IMR-90 (cell line): ENCODE measurements at regions not wholly inside any gene's neighbourhood (a gene's known extent, or its start where the extent isn't known, plus 50 kb on each side); places are given as distances from the start of the nearest gene placed in this dataset.

Experiments used
- CEBPB ChIP-seq: IDR thresholded peaks from 2 replicates; pipeline ENCODE4 v1.6.1; 2012; ENCODE audit warnings: low read depth, low read length, improper control_type of control experiment
- CHD1 ChIP-seq: IDR thresholded peaks from 2 replicates; pipeline ENCODE4 v1.6.1; 2012; ENCODE audit warnings: low read depth, low read length, improper control_type of control experiment
- CTCF ChIP-seq: conservative IDR thresholded peaks from 2 replicates; pipeline ENCODE4 v1.5.1; 2012; ENCODE audit warnings: mild to moderate bottlenecking, low read depth, low read length, improper control_type of control experiment
- ELK1 ChIP-seq: fragments of 150-350 bp; IDR thresholded peaks from 2 replicates; pipeline ENCODE4 v1.6.1; 2016; ENCODE audit warnings: low read depth, mild to moderate bottlenecking, low read length, moderate library complexity, borderline replicate concordance
- FOS ChIP-seq: fragments of 150-350 bp; IDR thresholded peaks from 2 replicates; pipeline ENCODE4 v1.6.1; 2016; ENCODE audit warnings: low read depth, low read length
- MAFK ChIP-seq: IDR thresholded peaks from 2 replicates; pipeline ENCODE4 v1.6.1; 2012; ENCODE audit warnings: low read depth, low read length, improper control_type of control experiment
- MAZ ChIP-seq: IDR thresholded peaks from 2 replicates; pipeline ENCODE4 v1.6.1; 2012; ENCODE audit warnings: low read depth, mild to moderate bottlenecking, low read length, improper control_type of control experiment, moderate library complexity, borderline replicate concordance
- MXI1 ChIP-seq: IDR thresholded peaks from 2 replicates; pipeline ENCODE4 v1.6.1; 2012; ENCODE audit warnings: low read depth, mild to moderate bottlenecking, low read length, moderate library complexity, borderline replicate concordance
- NFE2L2 ChIP-seq: fragments of 150-350 bp; IDR thresholded peaks from 2 replicates; pipeline ENCODE4 v1.6.1; 2016; ENCODE audit warnings: low read depth, mild to moderate bottlenecking, low read length
- POLR2A ChIP-seq: IDR thresholded peaks from 2 replicates; pipeline ENCODE4 v1.6.1; 2012; ENCODE audit warnings: mild to moderate bottlenecking, low read depth, low read length
- RAD21 ChIP-seq: IDR thresholded peaks from 2 replicates; pipeline ENCODE4 v1.6.1; 2012; ENCODE audit warnings: low read length, improper control_type of control experiment
- RCOR1 ChIP-seq: IDR thresholded peaks from 2 replicates; pipeline ENCODE4 v1.6.1; 2012; ENCODE audit warnings: mild to moderate bottlenecking, low read length, improper control_type of control experiment; ENCODE audit not compliant: insufficient replicate concordance
- RFX5 ChIP-seq: IDR thresholded peaks from 2 replicates; pipeline ENCODE4 v1.8.0; 2012; ENCODE audit warnings: low read depth, mild to moderate bottlenecking, low read length, moderate library complexity

- no peak for TF ChIP-seq CTCF
- TF ChIP-seq MXI1 = no peak
- TF ChIP-seq MAZ = no peak
- TF ChIP-seq CHD1 = no peak
- no peak for TF ChIP-seq POLR2A
- TF ChIP-seq RAD21 = no peak
- TF ChIP-seq NFE2L2 = no peak
- no peak for TF ChIP-seq CEBPB
- TF ChIP-seq FOS = no peak
- no peak for TF ChIP-seq ELK1
- TF ChIP-seq RCOR1 = no peak
- TF ChIP-seq MAFK = no peak
- TF ChIP-seq RFX5 = no peak
Observed at GRCh38 chr5:2866662-2867372, 115.3 kb upstream of the IRX2 start.
